ENCODE measurements at regions not wholly inside any gene's neighbourhood (a gene's known extent, or its start where the extent isn't known, plus 50 kb on each side); places are given as distances from the start of the nearest gene placed in this dataset.

DNA sequence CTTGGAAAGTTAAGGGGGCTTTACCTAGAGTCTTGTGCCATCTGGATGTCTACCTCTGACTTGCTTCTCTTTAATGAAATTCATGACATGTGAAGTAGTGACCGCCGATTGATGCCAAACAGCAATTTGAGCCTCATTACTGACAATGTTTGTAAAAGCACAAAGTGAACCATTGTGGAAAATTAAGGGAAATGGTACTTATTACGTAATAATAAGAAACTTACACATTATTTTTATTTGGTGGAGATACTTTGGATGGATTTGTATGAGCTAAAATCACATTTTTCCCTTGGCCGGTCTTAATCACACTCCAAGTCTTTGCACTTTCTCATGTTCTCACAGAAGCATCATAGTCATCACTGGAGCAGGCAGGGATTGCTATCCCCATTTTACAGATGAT, 265.1 kb upstream of the KLF6 start:
- no peak for DNase-seq (ENCODE audit: low read depth)
- TF ChIP-seq, protein P1, sequence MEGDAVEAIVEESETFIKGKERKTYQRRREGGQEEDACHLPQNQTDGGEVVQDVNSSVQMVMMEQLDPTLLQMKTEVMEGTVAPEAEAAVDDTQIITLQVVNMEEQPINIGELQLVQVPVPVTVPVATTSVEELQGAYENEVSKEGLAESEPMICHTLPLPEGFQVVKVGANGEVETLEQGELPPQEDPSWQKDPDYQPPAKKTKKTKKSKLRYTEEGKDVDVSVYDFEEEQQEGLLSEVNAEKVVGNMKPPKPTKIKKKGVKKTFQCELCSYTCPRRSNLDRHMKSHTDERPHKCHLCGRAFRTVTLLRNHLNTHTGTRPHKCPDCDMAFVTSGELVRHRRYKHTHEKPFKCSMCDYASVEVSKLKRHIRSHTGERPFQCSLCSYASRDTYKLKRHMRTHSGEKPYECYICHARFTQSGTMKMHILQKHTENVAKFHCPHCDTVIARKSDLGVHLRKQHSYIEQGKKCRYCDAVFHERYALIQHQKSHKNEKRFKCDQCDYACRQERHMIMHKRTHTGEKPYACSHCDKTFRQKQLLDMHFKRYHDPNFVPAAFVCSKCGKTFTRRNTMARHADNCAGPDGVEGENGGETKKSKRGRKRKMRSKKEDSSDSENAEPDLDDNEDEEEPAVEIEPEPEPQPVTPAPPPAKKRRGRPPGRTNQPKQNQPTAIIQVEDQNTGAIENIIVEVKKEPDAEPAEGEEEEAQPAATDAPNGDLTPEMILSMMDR (conservative IDR thresholded peaks at IDR 0.05; ENCODE audit: low read depth, low read length), result no peak
- no peak overlapping the region for H3K4me3 ChIP-seq (ENCODE audit: low read depth, low read length)

DNA sequence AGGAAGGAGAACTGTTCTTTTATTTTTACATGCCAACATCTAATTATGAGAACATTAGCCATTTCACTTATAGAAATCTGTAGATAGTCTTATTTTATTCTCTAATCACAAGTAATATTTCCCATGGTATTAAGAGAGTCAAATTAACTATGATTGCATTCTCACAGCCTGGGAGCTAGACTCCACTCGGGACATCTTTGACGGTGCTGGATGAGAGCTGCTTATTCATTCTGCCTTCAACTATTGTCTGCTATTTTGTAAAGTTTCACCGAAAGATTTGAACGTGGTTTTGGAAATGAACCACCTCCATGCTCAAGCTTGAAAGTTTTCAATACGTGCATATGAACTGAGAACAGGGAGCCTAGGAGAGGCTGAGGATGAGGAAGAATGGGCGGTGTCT, 264.3 kb upstream of the KLF6 start:
- H3K4me3 ChIP-seq (ENCODE audit: low read depth, low read length), result no peak overlapping the region
- no peak for DNase-seq (ENCODE audit: low read depth)
- TF ChIP-seq, protein P1 (conservative IDR thresholded peaks at IDR 0.05; ENCODE audit: low read depth, low read length), result no peak

DNA sequence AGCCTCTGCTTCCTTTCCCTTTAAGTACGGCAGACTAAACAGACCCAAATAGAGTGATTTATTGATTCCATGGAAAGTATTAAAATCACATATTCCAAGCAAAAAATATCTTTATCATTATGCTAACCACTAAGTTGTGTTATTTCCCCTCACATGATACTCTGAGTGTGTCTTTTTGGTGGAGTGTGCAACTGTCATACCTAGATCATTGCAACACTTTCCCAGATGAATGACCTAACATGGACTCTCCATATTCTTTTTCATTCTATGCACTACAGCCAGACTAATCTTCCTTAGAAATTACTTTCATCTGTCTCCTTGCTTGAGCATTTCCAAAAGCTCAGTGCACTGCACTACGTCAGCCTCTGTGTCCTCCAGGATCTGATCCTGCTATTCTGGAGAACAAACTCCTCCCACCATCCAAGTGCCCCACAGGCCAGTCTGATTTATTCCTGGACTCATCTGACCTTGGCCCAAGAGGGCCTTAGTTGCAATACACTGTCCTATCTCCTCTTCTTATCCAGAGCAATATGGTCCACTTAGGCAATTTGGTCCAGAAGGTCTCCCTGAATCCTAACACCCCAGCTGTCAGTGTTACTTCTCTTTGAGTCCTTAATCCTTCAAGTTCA, 263.3 kb upstream of the KLF6 start:
- DNase-seq (ENCODE audit: low read depth), result no peak
- TF ChIP-seq, protein P1 (conservative IDR thresholded peaks at IDR 0.05; ENCODE audit: low read depth, low read length), result no peak
- H3K4me3 ChIP-seq (ENCODE audit: low read depth, low read length), result no peak overlapping the region

GRCh38 chr10:4046712-4047354, 261.8 kb upstream of the KLF6 start:
- H3K4me3 ChIP-seq (ENCODE audit: low read depth, low read length), result no peak overlapping the region
- TF ChIP-seq, protein P1 (conservative IDR thresholded peaks at IDR 0.05; ENCODE audit: low read depth, low read length), result no peak
- DNase-seq (ENCODE audit: low read depth), result no peak

DNA sequence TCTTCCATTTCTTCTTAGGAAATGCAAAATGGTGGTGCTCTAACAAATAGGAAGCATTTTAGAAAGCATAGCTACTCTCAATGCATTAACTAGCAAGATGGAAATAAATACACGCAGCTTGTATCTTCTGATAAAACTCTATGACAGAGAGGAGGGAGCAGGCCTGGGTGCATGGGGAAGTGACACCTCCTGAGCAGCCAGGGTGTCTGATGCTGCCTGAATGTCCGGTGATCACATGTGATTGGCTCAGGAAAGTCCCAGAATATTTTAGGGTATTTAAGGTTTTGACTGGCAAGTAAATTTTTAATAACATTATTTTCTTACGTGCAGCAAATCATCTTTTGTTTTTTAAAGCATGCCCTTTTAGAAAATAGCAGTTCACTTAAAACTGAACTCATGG, 261.0 kb upstream of the KLF6 start:
- no peak overlapping the region for H3K4me3 ChIP-seq (ENCODE audit: low read depth, low read length)
- TF ChIP-seq, protein P1 (conservative IDR thresholded peaks at IDR 0.05; ENCODE audit: low read depth, low read length), result no peak
- no peak for DNase-seq (ENCODE audit: low read depth)

GRCh38 chr10:4043897-4044665, 259.1 kb upstream of the KLF6 start:
- DNase-seq (ENCODE audit: low read depth), result no peak
- H3K4me3 ChIP-seq (ENCODE audit: low read depth, low read length), result no peak overlapping the region
- TF ChIP-seq, protein P1 (conservative IDR thresholded peaks at IDR 0.05; ENCODE audit: low read depth, low read length), result no peak
